Duodenal mucosa (tissue), 2 donors: ENCODE measurements at regions not wholly inside any gene's neighbourhood (a gene's known extent, or its start where the extent isn't known, plus 50 kb on each side); places are given as distances from the start of the nearest gene placed in this dataset.

Source experiments
- H3K27ac ChIP-seq: one replicate; pipeline ENCODE4 v1.7.0; 2013; ENCODE audit warnings: low read depth, low read length
- H3K27me3 ChIP-seq, 2 donors: one replicate each; pipeline ENCODE4 v1.7.0; 2013; ENCODE audit warnings: low read length in 2 of 2, control low read depth in 1 of 2; ENCODE audit not compliant: insufficient read depth in 2 of 2, control insufficient read depth in 1 of 2
- H3K36me3 ChIP-seq, 2 donors: one replicate each; pipeline ENCODE4 v1.7.0; 2013; ENCODE audit warnings: low read length in 2 of 2, control low read depth in 1 of 2; ENCODE audit not compliant: insufficient read depth in 2 of 2, control insufficient read depth in 1 of 2
- H3K4me1 ChIP-seq, 2 donors: one replicate each; pipeline ENCODE4 v1.7.0; 2013; ENCODE audit warnings: low read length in 2 of 2, control low read depth in 1 of 2; ENCODE audit not compliant: insufficient read depth in 2 of 2, control insufficient read depth in 1 of 2
- H3K4me3 ChIP-seq, 2 donors: one replicate each; pipeline ENCODE4 v1.7.0; 2013; ENCODE audit warnings: low read length in 2 of 2, low read depth in 1 of 2
- H3K9ac ChIP-seq, 2 donors: one replicate each; pipeline ENCODE4 v1.7.0; 2013; ENCODE audit warnings: low read length in 2 of 2, low read depth in 1 of 2
- H3K9me3 ChIP-seq, 2 donors: one replicate each; pipeline ENCODE4 v1.7.0; 2013; ENCODE audit warnings: low read length in 2 of 2, control low read depth in 1 of 2; ENCODE audit not compliant: control insufficient read depth in 1 of 2

DNA sequence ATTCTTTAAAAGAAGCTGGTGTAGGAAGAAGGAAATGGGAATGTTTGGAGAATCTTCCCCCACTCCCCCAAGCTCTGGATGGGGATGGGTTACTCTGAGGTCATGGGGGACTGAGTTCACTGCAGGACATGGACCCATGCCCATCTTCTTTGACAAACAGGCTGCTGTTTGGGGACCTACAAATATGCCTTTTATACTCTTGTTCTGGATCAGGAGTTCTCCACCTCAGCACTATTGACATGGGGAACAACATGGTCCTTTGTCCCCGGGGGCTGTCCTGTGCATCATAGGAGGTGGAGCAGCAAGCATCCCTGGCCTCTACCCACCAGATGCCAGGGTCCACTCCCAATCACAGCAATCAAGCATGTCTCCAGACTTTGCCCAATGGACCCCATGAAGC, 365.8 kb upstream of the C1orf174 start:
- H3K27me3 ChIP-seq = no peaks in the 10 kb centered on the region
- no peaks in the 10 kb centered on the region for H3K9me3 ChIP-seq
- H3K9ac ChIP-seq = no peak overlapping the region
- H3K36me3 ChIP-seq = no peaks in the 10 kb centered on the region
- H3K4me3 ChIP-seq = no peak overlapping the region
- no peaks in the 10 kb centered on the region for H3K4me1 ChIP-seq
- no peak overlapping the region for H3K27ac ChIP-seq

GRCh38 chr1:4267381-4268261, 367.5 kb upstream of the C1orf174 start:
- H3K9me3 ChIP-seq = no peaks in the 10 kb centered on the region
- H3K4me3 ChIP-seq = no peak overlapping the region
- no peak overlapping the region for H3K27ac ChIP-seq
- H3K4me1 ChIP-seq = no peaks in the 10 kb centered on the region
- H3K9ac ChIP-seq = no peak overlapping the region
- no peaks in the 10 kb centered on the region for H3K36me3 ChIP-seq
- no peaks in the 10 kb centered on the region for H3K27me3 ChIP-seq

- H3K4me1 ChIP-seq = no peaks in the 10 kb centered on the region
- no peak overlapping the region for H3K9ac ChIP-seq
- H3K27me3 ChIP-seq = no peaks in the 10 kb centered on the region
- H3K36me3 ChIP-seq = no peaks in the 10 kb centered on the region
- no peak overlapping the region for H3K27ac ChIP-seq
- H3K9me3 ChIP-seq = no peaks in the 10 kb centered on the region
- no peak overlapping the region for H3K4me3 ChIP-seq
Observed at GRCh38 chr1:4268262-4268888, 368.3 kb upstream of the C1orf174 start.

GRCh38 chr1:4268889-4269284, 368.8 kb upstream of the C1orf174 start:
- no peaks in the 10 kb centered on the region for H3K9me3 ChIP-seq
- no peak overlapping the region for H3K9ac ChIP-seq
- H3K27me3 ChIP-seq = no peaks in the 10 kb centered on the region
- H3K4me3 ChIP-seq = no peak overlapping the region
- no peak overlapping the region for H3K27ac ChIP-seq
- H3K4me1 ChIP-seq = no peaks in the 10 kb centered on the region
- no peaks in the 10 kb centered on the region for H3K36me3 ChIP-seq

- H3K27ac ChIP-seq = no peak overlapping the region
- no peak overlapping the region for H3K9ac ChIP-seq
- H3K36me3 ChIP-seq = no peaks in the 10 kb centered on the region
- no peaks in the 10 kb centered on the region for H3K4me1 ChIP-seq
- H3K9me3 ChIP-seq = no peaks in the 10 kb centered on the region
- no peaks in the 10 kb centered on the region for H3K27me3 ChIP-seq
- no peak overlapping the region for H3K4me3 ChIP-seq
Observed at GRCh38 chr1:4269330-4269729, 369.3 kb upstream of the C1orf174 start.

DNA sequence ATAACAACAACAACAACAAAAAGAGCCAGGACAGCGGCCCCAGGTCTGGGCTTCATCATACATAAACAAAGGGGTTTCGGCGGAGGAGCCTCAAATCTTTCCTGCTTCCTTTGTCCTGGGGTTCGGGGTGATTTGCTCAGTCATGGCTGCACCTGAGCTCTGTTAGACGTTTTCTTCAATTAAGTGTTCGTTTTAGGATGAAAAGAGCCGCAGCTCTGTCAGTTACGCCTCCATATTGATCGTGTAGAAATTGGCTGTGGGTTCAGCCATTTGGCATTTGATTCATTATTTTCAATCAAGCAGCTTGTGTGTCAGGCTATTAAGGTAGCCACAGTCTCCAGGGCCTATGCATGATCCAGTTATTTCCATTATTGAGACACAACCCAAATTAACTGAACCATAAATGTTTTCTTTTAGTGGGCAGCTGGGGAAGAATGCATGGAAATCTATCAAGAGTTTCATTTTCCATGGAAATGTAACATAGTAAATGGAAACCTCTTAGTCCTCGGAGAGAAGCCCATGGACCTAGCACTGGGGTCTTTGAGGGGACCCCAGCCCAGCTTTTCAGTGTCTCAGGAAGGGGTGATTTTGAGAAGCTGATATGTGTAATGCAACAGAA, 370.0 kb upstream of the C1orf174 start:
- H3K9me3 ChIP-seq = peaks cover 2 to 4% of the 10 kb centered on the region in 2 donors
- no peak overlapping the region for H3K27ac ChIP-seq
- H3K36me3 ChIP-seq = no peaks in the 10 kb centered on the region
- no peak overlapping the region for H3K9ac ChIP-seq
- H3K27me3 ChIP-seq = no peaks in the 10 kb centered on the region
- H3K4me3 ChIP-seq = no peak overlapping the region
- H3K4me1 ChIP-seq = no peaks in the 10 kb centered on the region

DNA sequence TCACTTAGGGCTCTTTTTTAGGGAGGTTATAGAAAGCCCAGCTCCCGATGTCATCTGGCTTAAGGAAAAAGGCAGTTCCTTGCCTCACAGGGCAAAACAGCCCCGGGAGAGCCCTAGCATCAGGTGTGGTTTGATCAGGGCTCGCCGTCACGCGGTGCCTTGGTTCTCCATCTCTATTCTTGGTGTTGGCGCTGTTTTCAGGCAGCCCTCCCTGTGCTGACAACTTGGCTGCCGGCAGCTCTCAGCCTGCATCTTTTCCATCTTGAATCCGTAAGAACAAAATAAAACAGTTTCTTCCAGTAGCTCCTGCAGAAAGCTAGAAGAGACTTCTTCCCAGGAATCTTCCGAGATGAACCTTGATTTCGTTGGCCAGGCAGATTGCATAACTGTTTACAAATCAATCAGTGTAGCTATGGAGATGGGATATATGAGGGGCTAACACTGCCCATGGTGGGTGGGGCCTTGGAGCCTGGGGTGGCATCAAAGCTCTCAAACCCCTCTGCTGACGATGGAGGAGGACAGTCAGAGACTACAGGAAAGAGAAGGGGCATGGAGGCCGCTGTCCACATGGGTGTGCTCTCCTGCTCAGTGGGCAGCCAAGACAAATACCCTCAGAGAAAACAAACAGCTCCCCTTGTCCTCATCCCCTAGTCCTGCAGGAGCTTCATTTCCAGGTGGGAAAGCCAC, 370.7 kb upstream of the C1orf174 start:
- H3K4me3 ChIP-seq = no peak overlapping the region
- H3K4me1 ChIP-seq = no peaks in the 10 kb centered on the region
- H3K36me3 ChIP-seq = no peaks in the 10 kb centered on the region
- H3K27me3 ChIP-seq = peaks cover 0 to 3% of the 10 kb centered on the region in 2 donors
- H3K9me3 ChIP-seq = peaks cover 5 to 7% of the 10 kb centered on the region in 2 donors
- no peak overlapping the region for H3K9ac ChIP-seq
- H3K27ac ChIP-seq = no peak overlapping the region

GRCh38 chr1:4271338-4271998, 371.4 kb upstream of the C1orf174 start:
- Histone ChIP-seq H3K4me1 (no peaks in the 10 kb centered on the region), H3K4me3 (no peak overlapping the region), H3K27me3 (peaks cover 0 to 3% of the 10 kb centered on the region in 2 donors), H3K9me3 (peaks cover 5 to 7% of the 10 kb centered on the region in 2 donors), H3K9ac (no peak overlapping the region), H3K27ac (no peak overlapping the region), H3K36me3 (no peaks in the 10 kb centered on the region)

- Histone ChIP-seq H3K36me3 (no peaks in the 10 kb centered on the region), H3K9ac (no peak overlapping the region), H3K27me3 (peaks cover 0 to 3% of the 10 kb centered on the region in 2 donors), H3K4me3 (no peak overlapping the region), H3K9me3 (peaks cover 5 to 7% of the 10 kb centered on the region in 2 donors), H3K27ac (no peak overlapping the region), H3K4me1 (no peaks in the 10 kb centered on the region)
Observed at GRCh38 chr1:4272568-4272967, 372.5 kb upstream of the C1orf174 start.
